COLO829 (cell line): ENCODE measurements at regions not wholly inside any gene's neighbourhood (a gene's known extent, or its start where the extent isn't known, plus 50 kb on each side); places are given as distances from the start of the nearest gene placed in this dataset.

Source experiments
- DNase-seq: peaks from one replicate; pipeline ENCODE4 v3.0.0; 2012; ENCODE audit warnings: low spot score

DNA sequence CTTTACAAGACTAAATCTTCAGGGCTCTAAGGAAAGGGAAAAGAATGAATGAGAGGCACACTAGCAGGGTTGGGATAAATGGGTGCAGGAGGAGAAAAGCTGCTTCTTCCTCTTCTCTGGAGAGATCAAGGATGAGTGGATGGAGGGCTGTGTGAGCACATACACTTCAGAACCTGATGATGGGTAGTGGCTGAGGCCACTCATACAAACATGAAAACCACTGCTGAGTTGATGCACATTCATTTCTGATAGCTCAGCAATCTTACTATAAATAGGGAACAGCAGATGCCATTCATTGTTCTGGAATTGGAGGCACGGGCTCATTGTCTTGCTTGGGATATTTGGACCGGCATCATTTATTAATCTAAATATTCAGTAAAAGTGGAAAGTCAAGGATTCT, 152.4 kb upstream of the KCTD1 start:
- DNase-seq: no peak

GRCh38 chr18:26700201-26700600, 151.8 kb upstream of the KCTD1 start:
- no peak for DNase-seq

DNA sequence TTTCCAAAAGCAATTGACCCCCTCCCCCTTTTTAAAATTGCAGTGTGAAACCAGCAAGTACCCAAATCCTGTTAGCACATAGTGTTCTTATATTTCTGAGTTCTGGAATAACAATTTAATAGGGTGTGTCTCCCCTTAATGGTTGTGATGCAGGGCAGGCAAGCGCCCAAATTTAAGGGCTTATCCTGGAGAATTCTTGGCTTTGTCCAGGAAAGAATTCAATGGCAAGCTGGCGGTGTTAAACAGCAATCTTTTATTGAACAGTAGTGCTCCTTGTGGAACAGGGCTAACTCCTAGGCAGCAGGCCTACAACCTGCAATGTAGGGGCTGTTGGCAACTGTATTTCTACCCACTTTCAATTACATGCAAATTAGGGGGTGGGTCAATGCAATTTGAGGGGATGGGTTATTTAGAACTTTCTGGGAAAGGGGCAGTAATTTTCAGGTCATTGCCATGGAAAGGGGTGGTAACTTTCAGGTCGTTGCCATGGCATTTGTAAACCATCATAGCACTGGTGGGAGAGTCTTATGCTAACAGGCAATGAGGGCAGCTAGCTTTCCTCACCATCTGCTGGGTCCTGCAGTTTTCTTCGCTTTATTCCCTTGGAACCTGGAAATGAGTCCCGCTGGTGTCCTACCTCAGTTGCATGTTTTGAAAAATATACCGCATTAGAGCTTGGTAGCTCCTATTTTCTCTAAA, 149.0 kb upstream of the KCTD1 start:
- no peak for DNase-seq

- no peak for DNase-seq
These were observed 148.4 kb upstream of the KCTD1 start for GRCh38 chr18:26696786-26697185.

DNA sequence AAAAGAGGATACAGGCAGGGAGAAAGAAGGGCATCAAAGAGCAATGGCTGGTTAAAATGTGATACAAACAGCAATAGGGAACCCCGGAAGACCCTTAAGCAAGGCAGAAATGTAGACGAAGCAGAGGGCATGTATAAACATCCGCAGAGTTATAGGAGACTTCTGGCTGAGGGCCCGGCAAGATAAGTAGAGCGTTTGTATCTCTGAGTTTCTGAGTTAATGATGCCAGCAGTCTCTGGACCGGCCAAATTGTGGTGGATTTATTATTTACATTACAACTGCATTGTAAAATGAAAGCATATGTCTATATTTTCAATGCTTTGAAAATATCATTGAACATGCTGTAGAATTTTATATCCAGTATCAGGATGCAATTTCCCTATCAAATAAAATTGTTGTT, 148.0 kb upstream of the KCTD1 start:
- DNase-seq: no peak

GRCh38 chr18:26689226-26689879, 141.0 kb upstream of the KCTD1 start:
- DNase-seq: no peak

DNA sequence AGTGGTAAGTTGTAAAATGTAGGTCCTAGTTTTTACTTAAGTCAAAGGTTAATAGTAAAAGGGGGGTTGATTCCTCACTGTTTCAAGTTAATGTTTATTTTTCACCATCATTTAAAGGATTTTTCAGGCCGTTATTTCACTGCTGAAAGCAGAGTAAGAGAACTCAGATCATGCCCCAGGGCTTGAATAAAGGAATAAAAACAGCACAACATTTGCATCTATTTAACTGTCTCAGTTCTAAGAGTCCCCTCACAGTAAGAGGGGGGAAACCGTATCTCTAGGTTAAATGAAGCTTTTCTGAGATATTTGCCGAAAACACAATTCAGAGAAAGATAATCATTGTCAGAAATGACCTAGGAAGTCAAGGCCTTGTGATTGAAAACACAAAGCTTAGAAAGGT, 138.2 kb upstream of the KCTD1 start:
- no peak for DNase-seq

GRCh38 chr18:26685438-26686157, 137.2 kb upstream of the KCTD1 start:
- DNase-seq: no peak

DNA sequence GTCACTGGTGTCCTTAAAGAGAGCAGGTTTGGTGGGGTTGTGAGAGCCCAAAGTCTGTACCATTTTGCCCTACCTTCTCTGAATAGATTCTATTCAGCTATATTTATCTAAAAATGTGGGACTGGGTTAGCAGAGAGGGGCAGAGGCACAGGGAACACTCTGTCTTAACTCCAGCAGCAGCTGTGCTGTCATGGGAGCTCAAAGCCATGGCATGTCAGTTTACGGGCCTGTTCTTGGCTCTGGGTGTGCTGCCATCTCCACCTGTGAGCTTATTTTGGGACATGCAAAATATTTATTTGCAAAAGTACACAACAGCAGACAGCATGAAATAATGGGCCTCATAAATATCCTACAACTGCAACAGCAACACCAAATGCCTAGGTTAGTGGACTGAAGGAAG, 129.6 kb upstream of the KCTD1 start:
- DNase-seq: no peak

DNA sequence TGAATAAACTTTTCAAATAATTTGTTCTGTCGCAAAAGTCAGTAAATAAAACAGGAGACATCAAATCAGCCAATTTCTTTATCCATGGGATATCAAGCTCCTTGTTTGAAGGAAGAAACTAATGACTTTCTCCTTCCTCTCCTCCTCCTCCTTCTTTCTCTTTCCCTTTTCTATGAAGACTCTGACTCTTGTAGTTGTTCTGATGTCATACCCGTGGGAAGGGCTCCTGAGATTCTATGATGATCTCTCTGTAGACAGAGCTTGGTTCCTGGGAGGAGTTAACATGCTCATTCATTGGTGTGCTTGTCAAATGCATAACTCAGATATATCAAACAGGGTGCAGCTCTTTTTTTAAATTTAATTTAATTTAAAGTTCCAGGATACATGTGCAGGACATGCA, 118.7 kb upstream of the KCTD1 start:
- no peak for DNase-seq

DNA sequence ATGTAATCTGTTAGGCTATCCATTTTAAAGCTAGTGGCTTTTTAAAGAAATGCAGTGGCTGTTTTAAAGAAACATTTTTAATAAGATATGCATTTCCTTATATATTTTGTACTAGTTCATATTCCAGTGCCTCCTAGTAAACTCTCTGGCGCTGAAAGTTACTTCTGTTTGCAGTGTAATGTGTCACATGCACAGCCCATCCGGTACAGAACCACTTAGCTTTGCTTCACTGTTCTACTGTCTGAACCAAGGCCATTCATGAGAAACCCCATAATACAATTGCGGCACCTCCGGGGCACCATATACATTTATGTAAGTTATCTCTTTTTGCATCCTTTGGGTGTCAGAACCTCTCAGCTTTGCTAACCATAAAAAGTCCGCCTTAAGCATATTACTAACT, 114.6 kb upstream of the KCTD1 start:
- DNase-seq: no peak

DNA sequence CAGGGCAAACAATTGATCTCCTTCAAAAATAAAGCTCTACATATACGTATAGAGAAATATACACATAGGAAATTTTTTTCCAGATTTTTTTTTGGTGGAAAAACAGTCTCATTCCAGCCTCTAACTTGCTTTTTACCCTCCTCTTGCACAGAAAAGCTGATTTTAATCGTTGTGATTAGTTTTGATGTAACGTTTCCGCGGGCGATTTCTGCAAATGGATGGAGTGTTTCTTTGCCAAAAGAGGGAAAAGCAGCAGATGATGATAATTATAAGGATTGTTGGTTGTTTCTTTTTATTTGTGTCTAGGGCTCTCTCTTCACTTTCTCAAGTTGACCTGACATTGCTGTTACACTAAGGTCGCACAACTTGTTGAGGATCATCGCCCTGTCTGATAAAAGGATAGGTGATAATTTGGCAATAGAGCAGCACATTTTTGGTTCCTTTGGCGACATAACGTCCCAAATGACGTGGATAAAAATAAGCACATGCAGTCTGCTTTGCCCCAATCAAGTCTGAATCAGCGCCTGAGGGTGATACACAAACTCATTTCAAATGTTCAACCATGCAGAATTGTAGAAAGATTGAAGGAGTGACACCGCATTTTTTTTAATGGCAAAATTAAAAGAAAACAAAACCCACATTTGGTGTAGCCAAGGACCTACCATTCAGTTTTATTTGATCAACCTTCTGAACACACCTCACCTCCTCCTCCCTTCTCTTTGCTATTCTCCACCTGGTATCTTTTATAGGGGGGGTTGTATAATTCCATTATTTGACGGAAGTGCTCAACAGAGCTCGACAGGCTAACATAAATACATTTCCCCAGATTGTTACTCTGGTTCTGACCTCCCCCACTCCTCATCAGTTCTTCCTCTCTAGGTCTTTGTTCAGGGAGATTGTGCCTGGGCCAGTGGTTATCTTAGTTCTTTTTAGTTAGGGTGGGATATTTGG, 109.6 kb upstream of the KCTD1 start:
- no peak for DNase-seq

DNA sequence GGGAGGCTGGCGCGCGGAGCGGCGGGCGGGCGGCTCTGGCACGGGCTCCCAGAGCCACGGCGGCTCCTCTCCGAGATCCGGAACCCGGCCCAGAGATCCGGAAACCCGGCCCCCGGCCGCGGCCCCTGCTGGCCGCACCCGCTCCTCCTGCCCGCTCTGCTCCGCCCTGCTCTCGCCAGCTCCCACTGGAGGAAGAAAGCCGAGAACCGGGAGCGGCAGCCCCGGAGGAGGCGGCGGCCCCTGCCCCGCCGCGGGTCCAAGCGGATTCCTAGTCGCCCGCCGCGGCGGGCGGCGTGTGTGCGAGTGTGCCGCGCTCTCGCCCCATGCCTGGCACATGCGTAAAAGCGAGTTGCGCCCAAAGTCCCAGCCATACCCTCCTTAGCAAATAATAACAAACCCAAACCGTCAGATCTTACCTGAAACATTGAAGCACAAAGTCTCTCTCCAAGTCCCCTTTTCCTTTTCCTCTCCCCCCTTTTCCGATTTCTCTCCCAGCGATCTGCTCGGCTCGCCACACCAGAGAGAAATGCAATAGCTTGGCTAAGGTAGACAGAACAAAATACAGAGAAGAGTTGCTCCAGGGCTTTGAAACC, 108.7 kb upstream of the KCTD1 start:
- DNase-seq: no peak

GRCh38 chr18:26656431-26656943, 108.1 kb upstream of the KCTD1 start:
- no peak for DNase-seq

DNA sequence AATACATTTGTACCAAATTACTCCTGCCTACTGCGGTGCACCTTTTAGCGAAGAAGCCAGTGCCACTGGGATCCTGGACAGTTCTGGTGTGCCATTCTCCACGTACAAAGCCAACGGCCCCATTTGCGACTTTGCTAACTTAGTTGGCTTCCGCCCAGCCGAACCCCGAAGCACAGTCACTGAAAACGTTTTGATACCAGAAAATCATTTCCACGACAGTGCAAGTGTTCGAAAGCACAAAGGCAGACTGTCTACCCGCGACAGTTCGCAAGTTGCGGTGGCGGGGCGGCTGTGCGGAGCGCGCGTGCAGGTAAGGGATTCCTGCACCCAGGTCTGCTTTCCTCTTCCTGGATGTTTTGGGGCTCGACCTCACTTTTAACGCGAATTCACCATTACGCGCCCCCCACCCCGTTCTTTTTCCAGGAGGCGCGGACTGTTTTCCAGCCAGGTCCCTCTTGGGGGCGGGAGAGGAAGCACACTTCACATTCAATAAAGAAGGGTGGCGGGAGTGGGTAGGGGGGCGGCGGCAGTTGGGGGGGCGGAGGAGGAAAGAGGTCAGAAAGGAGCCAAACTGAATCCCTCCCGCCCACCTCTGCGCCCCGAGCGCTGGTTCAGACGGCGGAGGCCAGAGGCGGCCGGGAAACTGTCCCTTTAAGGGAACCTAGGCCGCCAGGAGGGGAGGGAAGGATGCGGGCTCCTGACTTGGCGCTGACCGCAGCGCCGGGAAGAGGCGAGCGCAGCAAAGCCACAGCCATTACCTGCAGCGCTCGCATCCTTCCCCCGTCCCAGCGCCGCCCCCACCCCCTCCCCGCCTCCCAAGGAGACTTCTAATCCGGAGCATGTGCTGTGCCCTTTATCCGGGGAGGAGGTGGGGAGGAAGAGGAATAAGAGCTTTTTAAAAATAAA, 107.4 kb upstream of the KCTD1 start:
- DNase-seq: no peak

- DNase-seq: no peak
These were observed 106.5 kb upstream of the KCTD1 start for GRCh38 chr18:26654616-26655524.

DNA sequence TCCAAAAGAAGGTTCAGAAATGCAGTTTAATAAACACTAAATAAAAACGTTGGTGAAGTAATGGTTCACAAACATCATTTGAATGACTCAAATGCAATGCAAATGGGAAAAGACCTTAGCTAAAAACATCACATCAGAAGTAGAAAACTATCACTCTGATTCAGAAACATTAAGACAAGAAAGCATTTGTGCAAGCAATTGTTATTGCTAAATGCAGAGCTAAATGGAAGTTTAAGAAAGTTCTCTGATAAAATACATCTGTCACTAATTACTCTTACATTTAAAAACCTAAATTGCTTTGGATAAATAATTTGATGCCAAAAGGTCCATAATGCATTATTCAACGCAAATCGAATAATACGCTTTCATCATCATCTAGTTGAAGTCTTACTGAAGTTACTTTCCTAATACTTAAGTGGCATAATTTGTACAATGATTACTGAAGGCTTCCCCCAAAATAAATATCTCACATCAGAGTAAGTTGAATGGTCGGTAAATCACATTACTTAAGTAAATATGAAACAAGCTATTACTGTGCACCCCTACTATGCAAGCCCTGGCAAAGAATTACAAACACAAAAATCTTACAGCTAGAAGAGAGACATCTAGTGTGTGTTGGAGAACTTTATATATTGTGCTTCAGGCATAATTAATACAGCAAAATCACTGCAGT, 105.7 kb upstream of the KCTD1 start:
- DNase-seq: no peak

GRCh38 chr18:26652501-26652900, 104.1 kb upstream of the KCTD1 start:
- no peak for DNase-seq
